AG09319 (cell line): ENCODE measurements at regions not wholly inside any gene's neighbourhood (a gene's known extent, or its start where the extent isn't known, plus 50 kb on each side); places are given as distances from the start of the nearest gene placed in this dataset.

ENCODE experiments used
- DNase-seq: peaks from one replicate; pipeline ENCODE4 v3.0.0-alpha.2; 2010; ENCODE audit warnings: low read depth; ENCODE audit errors: extremely low read depth
- CTCF ChIP-seq: IDR thresholded peaks from 2 replicates; pipeline ENCODE4 v1.5.1; 2011; ENCODE audit warnings: low read depth, mild to moderate bottlenecking, inconsistent platforms, low read length, moderate library complexity

- DNase-seq: no peak
- TF ChIP-seq CTCF: no peak
Measured at GRCh38 chr16:86371083-86371803, 139.1 kb upstream of the FOXF1 start.

GRCh38 chr16:86372193-86372592, 138.1 kb upstream of the FOXF1 start:
- no peak for TF ChIP-seq CTCF
- no peak for DNase-seq

- DNase-seq: no peak
Measured at GRCh38 chr16:86373276-86373901, 136.9 kb upstream of the FOXF1 start.

GRCh38 chr16:86374603-86375130, 135.7 kb upstream of the FOXF1 start:
- DNase-seq: no peak

More at GRCh38 chr16:86373276-86373901, 136.9 kb upstream of the FOXF1 start:
- TF ChIP-seq CTCF: no peak

GRCh38 chr16:86375364-86375763, 135.0 kb upstream of the FOXF1 start:
- TF ChIP-seq CTCF: no peak
- DNase-seq: no peak

More at GRCh38 chr16:86374603-86375130, 135.7 kb upstream of the FOXF1 start:
- no peak for TF ChIP-seq CTCF

GRCh38 chr16:86375851-86376250, 134.5 kb upstream of the FOXF1 start:
- no peak for DNase-seq
- TF ChIP-seq CTCF: no peak

GRCh38 chr16:86376837-86377236, 133.5 kb upstream of the FOXF1 start:
- TF ChIP-seq CTCF: no peak
- no peak for DNase-seq
